Heart left ventricle (tissue), 13 donors: ENCODE measurements at regions not wholly inside any gene's neighbourhood (a gene's known extent, or its start where the extent isn't known, plus 50 kb on each side); places are given as distances from the start of the nearest gene placed in this dataset.

ENCODE experiments used
- CTCF ChIP-seq, 12 donors: fragments of 200-600 bp; sonication (generic) in 4 of 12; IDR thresholded peaks; one replicate each; pipeline versions ENCODE4 v1.5.0 to v1.8.0; 2018 to 2022; ENCODE audit warnings: antibody characterized with exemption in 12 of 12, mild to moderate bottlenecking in 5 of 12
- POLR2A ChIP-seq, 2 donors: fragments of 450-650 bp; IDR thresholded peaks; one replicate each; pipeline ENCODE4 v1.6.1; 2017; ENCODE audit warnings: antibody characterized with exemption in 2 of 2, mild to moderate bottlenecking in 2 of 2, moderate library complexity in 2 of 2
- donor health status: ischemic (EF 13 %, LVEDD 7.1; RV severe dilation, severe dysfunction).
- donor health status: DM: no; HTN: yes; CAD: no.
- donor health status: DM: no; HTN: no; CAD: no.
- donor health status: ischemic (EF 25% LVEDD 6.9; RV normal size, moderate dysfunction).
- donor health status: ischemic (EF 25% LVEDD 5.7; RV mildly dilated, moderate dysfunction).
- donor health status: ischemic (EF 35%, LVEDD 5.7; RV mildly dilated, moderate dysfunction).
- donor health status: nonischemic (EF 11% LVEDD 7.7; RV severe dilation, severe dysfunction).
- donor health status: DM: yes; HTN: yes; CAD: no.
- donor health status: PGD.
- donor health status: ischemic (EF 29% LVEDD 5.4; RV normal size, mild dysfunction).
- donor health status: nonischemic (EF 23%, LVEDD 6.1; RV moderate dilation, normal function).

GRCh38 chr10:78991187-78991586 is 77.6 kb upstream of the ZMIZ1 start:
- TF ChIP-seq CTCF (IDR thresholded peaks at IDR 0.05) (no peak), POLR2A (IDR thresholded peaks at IDR 0.05) (no peak)
